ENCODE measurements at regions not wholly inside any gene's neighbourhood (a gene's known extent, or its start where the extent isn't known, plus 50 kb on each side); places are given as distances from the start of the nearest gene placed in this dataset.

- POLR2A ChIA-PET, result no interaction called here
Observed at GRCh38 chr2:74756356-74756890, 77.5 kb upstream of the HK2 start.

GRCh38 chr2:74759986-74760385 lies 73.9 kb upstream of the HK2 start:
- ChIA-PET POLR2A (no interaction called here), CTCF (no interaction called here)

More at GRCh38 chr2:74756356-74756890, 77.5 kb upstream of the HK2 start:
- CTCF ChIA-PET, result no interaction called here

- ChIA-PET POLR2A (no interaction called here), CTCF (no interaction called here)
Observed at GRCh38 chr2:74760875-74761630, 72.9 kb upstream of the HK2 start.

- ChIA-PET CTCF (no interaction called here), POLR2A (no interaction called here)
Observed at GRCh38 chr2:74762789-74763188, 71.1 kb upstream of the HK2 start.

- POLR2A ChIA-PET, result no interaction called here
- CTCF ChIA-PET, result interaction anchor here (1.2 kb wide), 1 partner anchor 63 kb away, joined by 3 read pairs; no protein-coding TSS in a partner anchor
Observed at GRCh38 chr2:74763962-74764428, 69.9 kb upstream of the HK2 start.

- POLR2A ChIA-PET, result no interaction called here
Observed at GRCh38 chr2:74764429-74765272, 69.3 kb upstream of the HK2 start.

GRCh38 chr2:74766780-74767179 lies 67.1 kb upstream of the HK2 start:
- CTCF ChIA-PET, result no interaction called here
- POLR2A ChIA-PET, result no interaction called here

More at GRCh38 chr2:74764429-74765272, 69.3 kb upstream of the HK2 start:
- CTCF ChIA-PET, result interaction anchor here (1.2 kb wide), 1 partner anchor 63 kb away, joined by 3 read pairs; no protein-coding TSS in a partner anchor

GRCh38 chr2:74767618-74768017 lies 66.3 kb upstream of the HK2 start:
- CTCF ChIA-PET, result interaction anchor here (0.5 kb wide), 1 partner anchor 180 kb away, joined by 3 read pairs; no protein-coding TSS in a partner anchor

GRCh38 chr2:74768401-74768914 lies 65.5 kb upstream of the HK2 start:
- ChIA-PET CTCF (no interaction called here), POLR2A (no interaction called here)

More at GRCh38 chr2:74767618-74768017, 66.3 kb upstream of the HK2 start:
- POLR2A ChIA-PET, result no interaction called here

GRCh38 chr2:74772046-74772445 lies 61.9 kb upstream of the HK2 start:
- ChIA-PET POLR2A (no interaction called here), CTCF (no interaction called here)

GRCh38 chr2:74777161-74777900 lies 56.6 kb upstream of the HK2 start:
- ChIA-PET POLR2A (no interaction called here), CTCF (interaction anchor here (0.6 to 0.8 kb wide), 2 partner anchors 42 to 399 kb away, joined by 3 read pairs; no protein-coding TSS in a partner anchor)

- POLR2A ChIA-PET, result no interaction called here
Observed at GRCh38 chr2:74778381-74779264, 55.3 kb upstream of the HK2 start.

GRCh38 chr2:74779265-74779558 lies 54.7 kb upstream of the HK2 start:
- CTCF ChIA-PET, result no interaction called here
- POLR2A ChIA-PET, result no interaction called here

More at GRCh38 chr2:74778381-74779264, 55.3 kb upstream of the HK2 start:
- CTCF ChIA-PET, result no interaction called here

GRCh38 chr2:74779587-74780135 lies 54.3 kb upstream of the HK2 start:
- CTCF ChIA-PET, result no interaction called here
- POLR2A ChIA-PET, result no interaction called here
